GM20431 (cell line): ENCODE measurements at regions not wholly inside any gene's neighbourhood (a gene's known extent, or its start where the extent isn't known, plus 50 kb on each side); places are given as distances from the start of the nearest gene placed in this dataset.
"Not testable (repeated sequence)": the region's sequence is repeated elsewhere in the genome, so short reads cannot be mapped to it uniquely, and the experiment has no call there.

Source experiments
- in situ Hi-C: fragments of 300-500 bp; cut with MseI, MboI; formaldehyde crosslinking; loops from one replicate; pipeline ENCODE4 v1.15.0; 2020; ENCODE audit warnings: low sequenced_read_pairs; ENCODE audit not compliant: unreplicated experiment

DNA sequence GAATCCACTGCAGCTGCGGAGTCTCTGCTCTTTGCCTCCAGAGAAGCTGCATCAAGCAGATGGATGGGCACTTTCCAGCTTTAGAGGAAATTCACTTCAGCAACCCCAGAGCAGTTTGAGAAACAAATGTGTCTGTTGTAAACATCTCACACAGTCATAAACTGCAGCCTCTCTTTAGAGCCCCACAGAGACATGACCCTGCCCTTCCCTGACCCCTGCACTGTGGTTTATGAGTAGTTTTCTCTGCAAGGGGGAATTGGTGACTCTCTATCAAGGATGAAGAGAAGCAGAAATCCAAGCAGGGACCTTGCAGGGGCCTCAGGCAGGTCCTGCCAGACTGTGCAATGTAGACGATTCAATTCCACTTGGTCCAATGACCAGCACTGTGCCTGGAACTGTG lies 160.2 kb downstream of the SH2D4B start:
- in situ Hi-C loops = loop anchor here (25.0 kb wide), 1 partner anchor 489 kb away; no protein-coding TSS in a partner anchor

DNA sequence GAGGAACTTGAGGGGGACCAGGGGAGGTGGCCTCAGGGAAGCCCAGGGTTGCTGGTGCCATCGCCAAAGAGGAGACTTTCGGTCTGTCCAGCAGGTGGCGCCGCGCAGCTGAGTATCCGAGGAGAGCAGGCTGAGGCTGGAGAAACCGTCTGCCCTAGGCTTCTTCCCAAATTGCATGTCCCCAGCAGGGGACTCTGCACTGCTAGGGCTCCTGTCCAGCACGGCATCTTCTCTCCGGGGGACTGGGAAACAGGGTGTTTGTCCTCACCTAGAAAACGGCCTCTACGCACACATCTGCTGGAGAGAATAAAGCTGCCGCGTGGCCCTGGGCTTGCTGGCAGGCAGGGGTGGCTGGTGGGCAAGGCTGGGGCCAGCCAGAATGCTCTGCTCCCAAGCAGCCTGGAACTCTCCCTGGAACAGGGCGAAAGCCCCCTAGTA lies 161.9 kb downstream of the SH2D4B start:
- in situ Hi-C loops = loop anchor here (25.0 kb wide), 1 partner anchor 488 kb away; no protein-coding TSS in a partner anchor

DNA sequence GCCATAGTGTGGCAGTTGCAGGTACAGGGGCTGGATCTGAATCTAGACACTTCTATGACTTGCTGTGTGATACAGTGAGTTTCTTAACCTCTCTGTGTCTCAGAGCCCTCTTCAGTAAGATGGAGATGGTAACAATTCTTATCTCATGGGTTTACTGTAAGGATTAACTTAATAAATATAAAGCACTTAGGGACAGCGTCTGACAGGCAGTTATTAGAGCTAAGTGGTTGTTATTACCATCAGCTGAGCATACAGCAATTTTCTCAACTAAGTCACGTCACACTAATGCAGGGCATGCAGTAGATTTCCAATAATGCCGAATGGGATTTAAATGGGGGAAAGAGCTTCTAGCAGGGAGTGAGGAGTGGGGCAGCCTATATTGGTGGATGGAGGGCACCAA lies 162.6 kb downstream of the SH2D4B start:
- in situ Hi-C loops = no loop called here

DNA sequence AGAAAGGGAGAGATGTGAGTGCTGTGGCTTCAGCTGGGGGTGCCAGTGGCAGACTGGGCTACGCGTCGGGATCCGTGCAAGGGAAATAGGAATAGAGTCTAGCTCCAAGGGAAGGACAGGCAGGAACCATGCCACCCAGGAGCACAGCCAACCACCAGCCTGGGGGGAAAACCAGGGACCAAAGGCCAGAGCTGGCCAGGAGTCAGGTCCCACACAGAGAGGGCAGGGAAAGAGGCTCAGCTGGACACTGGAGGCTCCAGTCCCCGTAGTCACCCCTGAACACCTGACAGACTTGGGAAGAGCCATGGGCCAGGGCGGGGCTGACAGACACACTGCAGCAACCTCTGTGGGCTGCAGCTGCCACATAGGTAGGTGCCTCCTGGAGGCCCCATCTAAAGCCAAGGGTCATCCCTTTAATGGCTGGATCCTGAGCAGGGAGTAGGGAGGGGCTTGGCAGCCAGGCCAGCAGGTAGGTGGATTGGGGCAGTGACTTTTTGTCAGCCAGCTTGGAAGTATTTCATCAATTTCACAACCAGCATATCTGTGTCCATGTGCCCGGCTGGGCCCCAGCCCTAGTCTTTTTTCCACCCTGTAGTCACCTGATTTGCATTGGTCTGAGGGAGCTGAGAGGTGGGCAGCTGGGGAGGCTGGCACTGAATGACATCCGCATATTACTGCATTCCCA lies 163.2 kb downstream of the SH2D4B start:
- in situ Hi-C loops = no loop called here

DNA sequence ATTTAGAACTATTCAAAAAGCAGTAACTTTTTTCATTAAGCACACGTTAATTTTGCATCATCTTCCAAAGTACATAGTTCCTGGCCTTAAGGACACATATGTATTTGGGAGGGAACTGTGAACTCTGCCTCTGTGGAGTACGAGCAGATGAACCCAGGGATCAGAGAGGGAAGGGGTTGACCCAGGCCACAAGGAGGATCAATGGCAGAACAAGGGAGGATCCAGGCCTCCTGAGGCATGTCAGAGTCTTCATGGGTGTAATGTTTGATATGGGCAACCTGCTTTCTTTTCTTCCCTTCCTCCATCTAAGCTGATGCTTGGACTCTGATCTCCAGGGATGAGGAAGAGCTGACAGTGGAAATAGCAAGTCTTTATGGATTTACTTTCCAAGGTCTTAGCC lies 164.0 kb downstream of the SH2D4B start:
- in situ Hi-C loops = no loop called here

DNA sequence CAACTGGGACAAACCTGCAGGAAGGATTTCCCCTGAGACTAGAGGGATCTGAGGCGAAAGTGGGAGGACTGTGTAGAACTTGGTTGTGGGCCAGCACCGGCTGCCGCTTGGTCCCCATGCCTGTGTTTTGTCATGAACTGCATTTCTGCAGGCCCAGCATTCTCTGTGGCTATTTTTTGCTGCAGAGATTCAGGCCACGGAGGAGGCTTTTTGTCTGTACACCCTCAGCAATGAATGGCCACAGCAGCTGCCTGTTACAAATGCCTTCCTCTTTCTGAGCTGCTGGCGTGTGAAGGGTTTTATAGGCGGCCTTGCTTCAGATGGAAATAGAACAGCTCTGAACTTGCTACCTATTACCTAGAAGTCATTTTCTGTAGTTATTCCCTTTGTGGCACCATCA lies 164.4 kb downstream of the SH2D4B start:
- in situ Hi-C loops = no loop called here

DNA sequence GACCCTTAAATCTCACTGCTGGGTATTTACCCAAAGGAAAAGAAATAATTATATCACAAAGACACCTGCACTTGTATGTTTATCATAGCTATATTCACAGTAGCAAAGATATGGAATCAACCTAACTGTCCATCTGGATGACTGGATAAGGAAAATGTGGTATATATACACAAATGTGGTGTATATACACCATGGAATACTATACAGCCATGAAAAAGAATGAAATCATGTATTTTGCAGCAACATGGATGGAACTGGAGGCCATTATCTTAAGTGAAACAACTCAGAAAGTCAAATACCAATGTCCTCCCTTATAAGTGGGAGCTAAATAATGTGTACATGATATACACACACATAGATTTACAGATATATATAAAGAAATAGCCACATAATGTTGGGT lies 168.2 kb downstream of the SH2D4B start:
- in situ Hi-C loops = no loop called here

DNA sequence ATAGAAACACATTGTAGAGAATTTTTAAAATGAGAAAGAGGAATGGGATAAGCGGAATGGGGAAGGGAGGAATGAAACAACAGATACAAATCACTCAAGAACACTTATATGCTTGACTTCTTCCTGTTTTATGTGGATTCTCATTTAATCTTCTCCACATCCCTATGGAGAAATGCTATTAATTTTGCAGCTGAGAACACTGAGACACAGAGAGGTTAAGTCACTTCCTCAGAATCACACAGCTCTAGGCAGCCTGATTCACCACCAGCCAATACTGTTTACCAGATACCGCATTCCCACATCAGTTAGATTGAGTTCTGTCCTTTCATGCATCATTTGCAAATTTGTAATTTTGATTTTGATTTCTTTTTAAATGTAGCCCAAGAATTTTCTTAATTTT lies 170.5 kb downstream of the SH2D4B start:
- in situ Hi-C loops = no loop called here

DNA sequence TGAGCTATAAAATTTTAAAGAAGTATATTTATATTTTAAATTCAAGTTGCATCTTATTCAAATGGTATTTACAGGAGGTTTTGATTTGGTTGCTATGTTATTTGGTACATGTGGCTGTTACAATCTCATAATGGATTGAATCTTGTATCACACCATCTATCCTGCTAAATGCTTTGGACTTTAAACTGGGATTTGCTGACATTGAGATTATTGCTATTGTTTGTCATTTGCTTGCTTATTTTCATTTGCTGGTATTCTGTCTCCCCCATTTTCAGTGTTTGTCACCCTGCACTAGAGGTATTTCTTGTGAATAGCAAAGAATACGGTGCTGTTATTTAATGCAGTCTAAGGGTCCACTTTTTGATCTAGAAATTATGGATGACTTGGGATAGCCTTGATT lies 171.1 kb downstream of the SH2D4B start:
- in situ Hi-C loops = no loop called here

DNA sequence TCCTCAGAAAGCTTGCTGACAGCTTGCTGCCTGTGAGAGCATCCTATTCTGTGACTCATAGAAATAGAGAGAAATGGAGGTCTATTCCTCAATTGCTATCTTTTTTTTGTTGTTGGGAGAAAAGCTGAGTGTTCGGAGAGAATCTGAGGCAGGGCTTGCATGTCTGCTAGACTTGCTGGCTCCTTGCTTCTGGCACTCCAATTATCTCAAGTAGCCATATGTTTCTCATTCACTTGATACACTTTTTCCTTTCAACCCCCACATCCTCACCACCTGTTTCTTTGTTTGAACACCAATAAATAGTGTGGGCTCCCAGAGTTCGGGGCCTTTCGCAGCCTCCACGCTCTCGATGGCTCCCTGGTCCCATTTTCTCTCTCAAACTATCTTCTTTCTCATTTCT lies 172.2 kb downstream of the SH2D4B start:
- in situ Hi-C loops = no loop called here

DNA sequence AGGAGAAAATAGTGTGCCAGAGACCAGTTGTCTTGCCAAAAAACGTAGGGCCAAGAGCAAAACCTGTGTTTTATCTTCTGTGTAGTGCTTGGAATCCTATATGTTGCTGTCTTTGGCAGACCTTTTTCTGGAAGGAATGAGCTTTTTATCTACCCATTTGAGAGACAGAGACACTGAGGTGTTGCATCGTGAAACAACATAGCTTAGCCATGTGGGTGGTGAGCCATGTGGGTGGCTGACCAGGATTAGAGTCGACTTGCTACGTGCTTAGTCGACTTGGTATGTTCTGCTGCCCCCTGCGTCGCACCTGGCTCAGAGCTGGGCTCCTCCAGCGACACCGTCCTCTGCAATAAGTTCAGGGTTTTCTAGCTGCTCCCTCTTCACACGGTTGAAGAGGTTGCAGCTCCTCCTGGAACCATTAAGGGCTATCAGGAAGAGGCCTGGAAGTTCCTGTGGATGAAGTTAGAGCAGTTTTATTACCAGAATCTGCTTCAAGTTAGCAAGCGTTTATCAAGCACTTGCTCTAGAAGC lies 175.8 kb downstream of the SH2D4B start:
- in situ Hi-C loops = no loop called here

DNA sequence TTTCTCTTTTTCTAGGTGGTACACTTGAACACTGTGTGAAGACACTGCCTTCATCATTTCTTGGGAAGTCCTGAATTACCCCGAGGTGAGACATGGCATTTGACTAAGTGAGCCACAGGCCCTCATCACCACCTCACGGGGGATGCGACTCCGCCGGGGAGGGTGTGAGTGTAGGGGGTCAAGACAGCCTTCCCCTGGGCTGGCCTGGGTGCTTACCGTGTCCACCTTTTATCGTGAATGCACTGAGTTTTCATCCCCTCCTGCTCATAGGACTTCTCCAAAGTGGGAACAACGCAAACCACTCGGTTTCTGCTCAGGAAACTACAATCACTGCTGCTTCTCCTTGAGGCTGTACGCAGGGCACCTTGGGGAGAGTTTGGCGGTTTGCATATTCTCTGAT lies 176.9 kb downstream of the SH2D4B start:
- in situ Hi-C loops = no loop called here

DNA sequence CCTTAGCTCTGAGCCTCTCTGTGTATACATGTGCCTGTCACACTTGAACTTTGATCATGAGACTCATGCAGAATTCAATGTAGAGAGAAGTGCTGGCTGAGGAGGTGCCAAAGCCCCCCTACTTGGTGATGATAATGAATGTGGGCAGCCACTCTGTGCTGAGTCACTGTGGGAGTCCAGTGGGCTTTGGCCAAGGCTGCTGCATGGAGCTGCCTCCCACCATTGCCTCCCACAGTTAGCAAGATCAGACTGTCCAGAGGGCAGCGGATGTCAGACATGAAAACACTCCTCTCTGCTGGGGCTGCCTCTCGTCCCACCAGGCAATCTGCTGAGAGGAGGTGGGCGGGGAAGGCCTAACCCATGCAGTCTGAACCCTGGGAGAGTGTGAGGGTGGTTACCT lies 180.3 kb downstream of the SH2D4B start:
- in situ Hi-C loops = no loop called here

DNA sequence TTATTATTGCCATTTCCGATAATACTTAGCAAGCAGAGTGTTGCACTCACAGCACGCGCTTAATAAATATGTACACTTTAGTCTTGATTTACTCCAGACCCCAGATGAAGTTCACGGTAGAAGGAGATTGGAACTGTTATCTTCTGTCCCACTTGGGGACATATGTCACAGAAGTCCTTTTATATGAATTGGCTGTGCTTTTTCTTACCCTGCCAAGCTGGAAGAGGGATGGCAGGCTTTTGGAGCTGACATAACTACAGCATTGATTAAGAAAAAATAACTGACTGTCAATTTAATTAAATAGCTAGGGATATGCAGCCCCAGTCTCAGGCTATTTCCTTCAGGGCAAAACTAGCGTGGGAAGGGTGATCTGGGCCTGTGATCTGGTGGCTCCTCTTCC lies 182.2 kb downstream of the SH2D4B start:
- in situ Hi-C loops = no loop called here

DNA sequence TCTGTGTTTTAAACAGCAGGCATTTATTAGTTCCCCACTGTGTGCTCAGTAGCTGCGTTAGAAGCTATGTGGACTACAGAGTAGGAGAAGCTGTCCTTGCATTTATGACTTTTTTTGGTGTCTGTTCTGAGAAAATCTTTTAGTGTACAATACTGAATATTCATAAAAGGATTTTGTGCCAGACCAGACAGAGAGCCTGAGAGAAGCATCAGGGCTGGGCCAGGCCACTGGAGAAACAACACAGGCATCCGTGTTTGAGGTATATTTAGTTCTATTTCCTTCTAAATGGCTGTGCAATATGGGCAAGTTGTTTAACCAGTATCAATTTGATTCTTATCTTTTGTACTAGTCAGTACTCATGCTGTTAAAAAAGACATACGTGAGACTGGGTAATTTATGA lies 182.8 kb downstream of the SH2D4B start:
- in situ Hi-C loops = no loop called here

DNA sequence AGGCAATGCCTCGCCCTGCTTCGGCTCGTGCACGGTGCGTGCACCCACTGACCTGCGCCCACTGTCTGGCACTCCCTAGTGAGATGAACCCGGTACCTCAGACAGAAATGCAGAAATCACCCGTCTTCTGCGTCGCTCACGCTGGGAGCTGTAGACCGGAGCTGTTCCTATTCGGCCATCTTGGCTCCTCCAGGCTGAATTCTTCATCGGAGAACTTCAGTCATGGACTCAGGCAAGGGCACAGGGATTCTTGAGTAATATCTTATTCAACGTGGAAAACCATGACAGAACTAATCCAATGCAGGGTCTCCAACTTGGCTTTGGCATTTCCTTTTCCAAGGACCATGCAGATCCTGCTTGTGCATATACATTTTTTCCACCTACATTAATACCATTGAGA lies 190.7 kb downstream of the SH2D4B start:
- in situ Hi-C loops = not testable (repeated sequence)

DNA sequence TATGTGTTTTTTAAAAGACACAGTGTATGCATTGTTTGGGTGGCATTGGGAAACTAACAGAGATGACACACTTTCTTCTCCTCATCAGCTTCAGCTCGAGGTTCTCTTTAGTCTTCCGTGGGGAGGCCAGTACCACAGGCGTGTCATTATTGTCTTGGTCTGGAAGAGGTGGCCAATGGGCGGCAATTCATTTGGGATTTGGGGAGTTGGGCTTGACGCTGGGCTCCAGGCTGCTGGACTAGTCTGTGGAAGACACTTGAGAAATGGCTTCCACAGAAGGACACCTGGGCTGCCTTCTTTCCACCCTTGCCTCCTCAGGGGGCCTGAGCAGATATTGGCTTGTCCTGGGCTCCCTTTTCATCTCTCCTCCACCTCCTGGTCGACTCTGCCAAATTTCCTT lies 192.2 kb downstream of the SH2D4B start:
- in situ Hi-C loops = no loop called here

DNA sequence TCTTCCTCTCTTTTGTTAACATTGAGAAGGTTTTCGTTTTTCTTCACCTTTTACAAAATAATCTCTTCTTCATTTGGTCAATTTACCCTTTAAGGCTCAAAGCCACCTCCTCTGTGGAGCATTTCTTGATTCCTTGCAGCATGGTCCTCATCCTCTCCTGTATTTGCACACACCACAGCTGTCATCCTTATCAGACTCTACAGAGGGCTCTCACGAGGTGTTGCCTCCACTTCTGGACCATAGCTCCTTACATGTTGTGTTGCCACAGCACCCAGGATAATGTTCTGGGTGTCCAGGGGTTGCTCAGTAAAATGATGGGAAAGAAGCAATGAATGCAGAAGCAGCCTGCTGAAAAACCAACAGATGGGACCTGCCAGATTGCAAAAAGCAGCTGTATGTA lies 192.8 kb downstream of the SH2D4B start:
- in situ Hi-C loops = no loop called here

DNA sequence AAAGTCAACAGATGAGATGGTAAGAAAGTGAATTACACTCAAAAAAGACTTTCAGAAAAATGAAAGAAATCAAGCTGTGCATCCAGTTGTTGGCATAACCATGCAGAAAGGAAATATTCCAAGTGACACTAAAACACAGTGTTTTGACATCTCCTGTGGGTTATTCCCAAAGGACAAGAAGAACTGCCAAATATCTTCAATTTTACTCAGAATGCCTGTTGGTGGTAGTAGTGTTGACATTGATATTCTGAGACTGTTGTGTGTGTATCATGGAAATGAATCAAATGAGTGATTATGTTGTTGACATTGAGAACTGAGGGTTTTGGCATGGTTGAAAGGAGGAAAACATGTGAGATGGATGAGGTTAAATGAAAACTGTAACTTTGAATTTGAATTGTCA lies 196.9 kb downstream of the SH2D4B start:
- in situ Hi-C loops = no loop called here

DNA sequence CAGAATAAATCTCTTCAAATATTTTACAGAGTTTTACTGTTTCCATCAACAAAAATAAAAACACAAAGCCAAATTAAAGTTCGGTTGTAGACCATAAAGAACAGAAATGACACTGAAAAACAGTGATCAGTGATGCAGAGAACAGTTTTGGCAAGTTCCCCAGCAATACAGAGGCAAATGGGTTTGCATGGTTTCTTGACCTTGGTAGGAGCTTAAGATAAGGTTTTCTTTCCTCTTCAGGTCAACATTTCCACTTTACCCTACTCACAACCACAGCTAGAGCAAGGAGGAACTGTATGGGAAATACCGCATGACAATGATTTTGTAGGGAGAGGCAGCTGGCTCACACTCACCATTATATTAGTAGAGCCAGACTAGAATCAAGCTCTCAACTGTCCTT lies 199.5 kb downstream of the SH2D4B start:
- in situ Hi-C loops = no loop called here

DNA sequence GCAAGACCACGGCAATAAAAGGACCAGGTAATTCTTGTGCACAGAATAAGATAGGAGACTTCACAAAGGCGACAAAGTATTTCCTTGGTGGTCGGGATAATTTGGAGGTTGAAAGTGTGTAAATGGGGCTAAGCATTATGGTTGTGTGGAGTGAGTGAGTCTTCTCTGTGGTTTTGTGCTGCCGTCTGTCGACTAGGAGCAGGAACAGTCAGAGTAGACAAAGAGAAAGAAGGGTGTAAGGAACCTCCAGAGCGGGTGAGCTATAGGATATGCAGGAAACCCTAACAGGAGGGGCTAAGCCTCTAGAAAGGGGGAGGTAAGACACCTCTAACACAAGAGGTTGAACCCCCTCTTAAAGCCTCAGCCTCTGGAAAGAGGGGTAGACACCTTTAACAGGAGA lies 201.6 kb downstream of the SH2D4B start:
- in situ Hi-C loops = no loop called here
